ENCODE measurements at regions not wholly inside any gene's neighbourhood (a gene's known extent, or its start where the extent isn't known, plus 50 kb on each side); places are given as distances from the start of the nearest gene placed in this dataset.

- FAIRE-seq, result no peak
- in situ Hi-C loops (cut with HindIII; ENCODE audit: extremely low pct_ligation_motif_present, low pct_unique_long_range_greater_than_20kb), result no loop called here
- ChIA-PET CTCF (ENCODE audit: low intra/inter-chr PET ratio, low total read pairs) (no interaction called here), POLR2A (no interaction called here)
- no peaks in the 10 kb centered on the region for H3K36me3 ChIP-seq (replicated peaks in 1 of 2; ENCODE audit: control insufficient read depth in 1 of 2, insufficient read depth in 2 of 2, low read length in 2 of 2)
- peaks cover 0 to 20% of the 10 kb centered on the region in 2 experiments; a peak in 4 of 5 replicates for H3K27me3 ChIP-seq (ENCODE audit: control insufficient read depth in 1 of 2, insufficient read depth in 2 of 2, low read length in 2 of 2)
- WGBS (ENCODE audit: low lambda C conversion rate), result 20% methylated on average over 5 of the region's 5 CpGs
- BruUV-seq (replicated peaks), result no TSS peak
- H3K4me3 ChIP-seq (replicated peaks in 1 of 3; ENCODE audit: insufficient read depth in 1 of 3, low read depth in 2 of 3, low read length in 3 of 3), result no peak overlapping the region
- H2AFZ ChIP-seq (ENCODE audit: low read length), result no peak overlapping the region
- H3K27ac ChIP-seq (ENCODE audit: extremely low read length, insufficient read depth, low read length), result no peak overlapping the region
- no peak overlapping the region for H3K4me2 ChIP-seq (ENCODE audit: low read depth, low read length)
- no peak for DNase-seq (ENCODE audit: low spot score)
- no peaks in the 10 kb centered on the region for H3K4me1 ChIP-seq (ENCODE audit: insufficient read depth, low read length)
- ATAC-seq, result no peak
- intact Hi-C loops (cut with micrococcal nuclease; ENCODE audit: unreplicated experiment), result no loop called here
- no peaks in the 10 kb centered on the region for H3K9me3 ChIP-seq (ENCODE audit: low read length)
- H4K20me1 ChIP-seq (ENCODE audit: insufficient read depth, low read length), result no peaks in the 10 kb centered on the region
- TF ChIP-seq RXRA (CRISPR knock-in tag; IDR thresholded peaks at IDR 0.05), result no peak
- no peak overlapping the region for H3K9ac ChIP-seq (ENCODE audit: insufficient read depth, low read depth, low read length)
- H3K79me2 ChIP-seq (ENCODE audit: insufficient read depth, low read length), result no peaks in the 10 kb centered on the region
Measured at GRCh38 chr5:38753776-38754175, 92.0 kb upstream of the OSMR start.

- POLR2A ChIA-PET, result no interaction called here
- in situ Hi-C loops (cut with HindIII; ENCODE audit: extremely low pct_ligation_motif_present, low pct_unique_long_range_greater_than_20kb) (no loop called here), intact Hi-C loops (cut with micrococcal nuclease; ENCODE audit: unreplicated experiment) (no loop called here)
- 0% methylated on average over 2 of the region's 2 CpGs for WGBS (ENCODE audit: low lambda C conversion rate)
- BruUV-seq (replicated peaks), result no TSS peak
- no peaks in the 10 kb centered on the region for H3K36me3 ChIP-seq (replicated peaks in 1 of 2; ENCODE audit: control insufficient read depth in 1 of 2, insufficient read depth in 2 of 2, low read length in 2 of 2)
- no peak overlapping the region for H2AFZ ChIP-seq (ENCODE audit: low read length)
- no peak overlapping the region for H3K27ac ChIP-seq (ENCODE audit: extremely low read length, insufficient read depth, low read length)
- H3K9ac ChIP-seq (ENCODE audit: insufficient read depth, low read depth, low read length), result no peak overlapping the region
- DNase-seq (ENCODE audit: low spot score), result no peak
- no peak for ATAC-seq
- H3K79me2 ChIP-seq (ENCODE audit: insufficient read depth, low read length), result no peaks in the 10 kb centered on the region
- CTCF ChIA-PET (ENCODE audit: low intra/inter-chr PET ratio, low total read pairs), result no interaction called here
- no peaks in the 10 kb centered on the region for H4K20me1 ChIP-seq (ENCODE audit: insufficient read depth, low read length)
- no peaks in the 10 kb centered on the region for H3K4me1 ChIP-seq (ENCODE audit: insufficient read depth, low read length)
- no peak for FAIRE-seq
- no peak overlapping the region for H3K4me2 ChIP-seq (ENCODE audit: low read depth, low read length)
- no peak overlapping the region for H3K4me3 ChIP-seq (replicated peaks in 1 of 3; ENCODE audit: insufficient read depth in 1 of 3, low read depth in 2 of 3, low read length in 3 of 3)
- no peaks in the 10 kb centered on the region for H3K9me3 ChIP-seq (ENCODE audit: low read length)
- no peak for TF ChIP-seq ZNF292 (CRISPR knock-in tag; IDR thresholded peaks at IDR 0.05; ENCODE audit: borderline replicate concordance, low read depth)
- peaks cover 0 to 10% of the 10 kb centered on the region in 2 experiments; a peak in 3 of 5 replicates for H3K27me3 ChIP-seq (ENCODE audit: control insufficient read depth in 1 of 2, insufficient read depth in 2 of 2, low read length in 2 of 2)
Measured at GRCh38 chr5:38755181-38755580, 90.6 kb upstream of the OSMR start.

GRCh38 chr5:38756068-38756467 is 89.7 kb upstream of the OSMR start:
- ATAC-seq, result no peak
- Histone ChIP-seq H2AFZ (ENCODE audit: low read length) (no peak overlapping the region), H3K4me2 (ENCODE audit: low read depth, low read length) (no peak overlapping the region), H3K4me3 (replicated peaks in 1 of 3; ENCODE audit: insufficient read depth in 1 of 3, low read depth in 2 of 3, low read length in 3 of 3) (no peak overlapping the region), H3K27me3 (ENCODE audit: control insufficient read depth in 1 of 2, insufficient read depth in 2 of 2, low read length in 2 of 2) (peaks cover 0 to 10% of the 10 kb centered on the region in 2 experiments; a peak in 3 of 5 replicates), H3K9ac (ENCODE audit: insufficient read depth, low read depth, low read length) (no peak overlapping the region), H4K20me1 (ENCODE audit: insufficient read depth, low read length) (no peaks in the 10 kb centered on the region), H3K27ac (ENCODE audit: extremely low read length, insufficient read depth, low read length) (no peak overlapping the region), H3K36me3 (replicated peaks in 1 of 2; ENCODE audit: control insufficient read depth in 1 of 2, insufficient read depth in 2 of 2, low read length in 2 of 2) (no peaks in the 10 kb centered on the region), H3K79me2 (ENCODE audit: insufficient read depth, low read length) (no peaks in the 10 kb centered on the region), H3K4me1 (ENCODE audit: insufficient read depth, low read length) (no peaks in the 10 kb centered on the region), H3K9me3 (ENCODE audit: low read length) (no peaks in the 10 kb centered on the region)
- POLR2A ChIA-PET, result no interaction called here
- no peak for FAIRE-seq
- intact Hi-C loops (cut with micrococcal nuclease; ENCODE audit: unreplicated experiment), result no loop called here
- in situ Hi-C loops (cut with HindIII; ENCODE audit: extremely low pct_ligation_motif_present, low pct_unique_long_range_greater_than_20kb), result no loop called here
- no peak for TF ChIP-seq SNRNP70 (IDR thresholded peaks at IDR 0.05; ENCODE audit: low read depth, low read length)
- no peak for TF ChIP-seq HNF1B (CRISPR knock-in tag; IDR thresholded peaks at IDR 0.05)
- TF ChIP-seq ZMAT5 (CRISPR knock-in tag; IDR thresholded peaks at IDR 0.05; ENCODE audit: borderline replicate concordance, low read depth), result no peak
- TF ChIP-seq ZNF136 (CRISPR knock-in tag; IDR thresholded peaks at IDR 0.05; ENCODE audit: low read depth), result no peak
- no peak for TF ChIP-seq ATF7 (IDR thresholded peaks at IDR 0.05)
- TF ChIP-seq ATF7 (CRISPR knock-in tag; IDR thresholded peaks at IDR 0.05), result no peak
- TF ChIP-seq ZNF234 (CRISPR knock-in tag; conservative IDR thresholded peaks at IDR 0.05), result no peak
- DNase-seq (ENCODE audit: low spot score), result no peak
- no TSS peak for BruUV-seq (replicated peaks)
- CTCF ChIA-PET (ENCODE audit: low intra/inter-chr PET ratio, low total read pairs), result no interaction called here
- 32% methylated on average over 3 of the region's 3 CpGs for WGBS (ENCODE audit: low lambda C conversion rate)
